H1 (cell line): ENCODE measurements at regions not wholly inside any gene's neighbourhood (a gene's known extent, or its start where the extent isn't known, plus 50 kb on each side); places are given as distances from the start of the nearest gene placed in this dataset.
A peak's percentile ranks its signal among the peaks of the same experiment; 100 is the strongest.

ENCODE experiments used
- CTCF ChIA-PET: fragments of 300-600 bp; sonication (Branson Sonifier 250); formaldehyde crosslinking; loops from one replicate; lab custom pipeline; 2021; ENCODE audit not compliant: partially characterized antibody; lab: Charles Lee
- POLR2A ChIA-PET: fragments of 300-600 bp; sonication (Branson Sonifier 250); formaldehyde crosslinking; loops from one replicate; lab custom pipeline; 2021; ENCODE audit warnings: inconsistent platforms; ENCODE audit not compliant: partially characterized antibody; lab: Charles Lee
- DNase-seq, 2 experiments: peaks; one replicate each; pipeline versions ENCODE4 v3.0.0 to v3.0.0-alpha.2; 2010 to 2022; ENCODE audit warnings: low spot score in 2 of 2, low read depth in 1 of 2, mixed read lengths in 1 of 2
- FAIRE-seq: peaks from 2 replicates; lab custom pipeline; 2011; peaks lifted over from hg19 to GRCh38; lab: Jason Lieb, UNC
- H2AFZ ChIP-seq: 2 replicates; pipeline ENCODE4 v1.8.1; 2012; ENCODE audit warnings: low read length, inconsistent platforms
- H2AK5ac ChIP-seq: 2 replicates; pipeline ENCODE4 v1.6.1; 2013; ENCODE audit warnings: low read depth, low read length
- H2BK120ac ChIP-seq: replicated peaks from 2 replicates; pipeline ENCODE3; 2013; ENCODE audit warnings: low read depth, low read length, inconsistent platforms
- H2BK12ac ChIP-seq: 2 replicates; pipeline ENCODE4 v1.6.1; 2013; ENCODE audit warnings: low read depth, low read length
- H2BK15ac ChIP-seq: 2 replicates; pipeline ENCODE4 v1.6.1; 2013; ENCODE audit warnings: low read length
- H2BK20ac ChIP-seq: 2 replicates; pipeline ENCODE4 v1.6.1; 2013; ENCODE audit warnings: low read length
- H2BK5ac ChIP-seq: 2 replicates; pipeline ENCODE4 v1.6.1; 2013; ENCODE audit warnings: low read depth, low read length
- H3K14ac ChIP-seq: 2 replicates; pipeline ENCODE4 v1.6.1; 2013; ENCODE audit warnings: inconsistent platforms; ENCODE audit not compliant: insufficient read length
- H3K18ac ChIP-seq: 2 replicates; pipeline ENCODE4 v1.6.1; 2013; ENCODE audit warnings: low read length; ENCODE audit errors: extremely low read depth
- H3K23ac ChIP-seq: 2 replicates; pipeline ENCODE4 v1.6.1; 2013; ENCODE audit warnings: inconsistent platforms; ENCODE audit not compliant: insufficient read length
- H3K23me2 ChIP-seq: 2 replicates; pipeline ENCODE4 v1.6.1; 2013; ENCODE audit warnings: low read depth, low read length
- H3K27ac ChIP-seq: 2 replicates; pipeline ENCODE4 v1.6.1; 2011; ENCODE audit warnings: low read depth, low read length, inconsistent platforms
- H3K27me3 ChIP-seq, 4 experiments: replicated peaks in 1 of 4; 1 replicate in 1 of 4; 2 replicates in 3 of 4; pipeline versions ENCODE4 v1.6.1 to v1.8.1; 2011 to 2013; ENCODE audit warnings: low read length in 3 of 4, mild to moderate bottlenecking in 3 of 4, inconsistent platforms in 2 of 4, mixed read lengths in 2 of 4, moderate library complexity in 1 of 4; ENCODE audit not compliant: control insufficient read depth in 3 of 4, insufficient read depth in 3 of 4; ENCODE audit errors: extremely low read depth in 1 of 4
- H3K36me3 ChIP-seq, 4 experiments: 2 replicates each; pipeline versions ENCODE4 v1.6.1 to v1.8.1; 2011 to 2013; ENCODE audit warnings: mild to moderate bottlenecking in 4 of 4, low read length in 3 of 4, moderate library complexity in 2 of 4, control low read depth in 1 of 4, inconsistent platforms in 1 of 4; ENCODE audit not compliant: insufficient read depth in 4 of 4, control insufficient read depth in 2 of 4
- H3K4ac ChIP-seq: replicated peaks from 2 replicates; pipeline ENCODE3; 2013; ENCODE audit warnings: low read length, low read depth, mixed read lengths, inconsistent platforms; ENCODE audit not compliant: insufficient read length
- H3K4me1 ChIP-seq, 4 experiments: replicated peaks in 1 of 4; 1 replicate in 1 of 4; 2 replicates in 3 of 4; pipeline versions ENCODE4 v1.6.1 to v1.8.1; 2011 to 2013; ENCODE audit warnings: low read length in 3 of 4, inconsistent platforms in 2 of 4, mixed read lengths in 1 of 4; ENCODE audit not compliant: insufficient read depth in 4 of 4, control insufficient read depth in 3 of 4
- H3K4me2 ChIP-seq, 2 experiments: 2 replicates each; pipeline versions ENCODE4 v1.6.1 to v1.8.1; 2011 to 2013; ENCODE audit warnings: low read depth in 2 of 2, low read length in 2 of 2, control low read depth in 1 of 2, inconsistent platforms in 1 of 2, mild to moderate bottlenecking in 1 of 2; ENCODE audit not compliant: insufficient read depth in 1 of 2
- H3K4me3 ChIP-seq, 4 experiments: fragments of 200-600, 300-600 bp in 1 of 4; sonication (generic), shearing (Covaris generic), sonication (Bioruptor Twin) in 1 of 4; 2 replicates each; pipeline versions ENCODE4 v1.5.1 to v1.8.1; 2011 to 2016; ENCODE audit warnings: low read length in 4 of 4, low read depth in 3 of 4, control low read depth in 2 of 4, inconsistent platforms in 2 of 4, mild to moderate bottlenecking in 2 of 4, mixed read lengths in 1 of 4, moderate library complexity in 1 of 4; ENCODE audit not compliant: insufficient read depth in 2 of 4; ENCODE audit errors: extremely low read depth in 1 of 4
- H3K56ac ChIP-seq: replicated peaks from 2 replicates; pipeline ENCODE3; 2013; ENCODE audit warnings: low read depth, mild to moderate bottlenecking, mixed read lengths, low read length, inconsistent platforms; ENCODE audit not compliant: insufficient read length
- H3K79me1 ChIP-seq: 2 replicates; pipeline ENCODE4 v1.6.1; 2013; ENCODE audit warnings: low read depth, low read length, control low read depth
- H3K79me2 ChIP-seq, 2 experiments: 2 replicates each; pipeline versions ENCODE4 v1.6.1 to v1.8.1; 2012 to 2013; ENCODE audit warnings: low read length in 2 of 2, mild to moderate bottlenecking in 2 of 2, inconsistent platforms in 1 of 2; ENCODE audit not compliant: insufficient read depth in 2 of 2, control insufficient read depth in 1 of 2
- H3K9ac ChIP-seq, 4 experiments: replicated peaks in 1 of 4; 1 replicate in 1 of 4; 2 replicates in 3 of 4; pipeline versions ENCODE4 v1.6.1 to v1.8.1; 2011 to 2013; ENCODE audit warnings: low read depth in 3 of 4, low read length in 3 of 4, control low read depth in 2 of 4, mild to moderate bottlenecking in 2 of 4, moderate library complexity in 2 of 4, inconsistent platforms in 1 of 4; ENCODE audit errors: extremely low read depth in 1 of 4
- H3K9me3 ChIP-seq, 2 experiments: 2 replicates each; pipeline versions ENCODE4 v1.6.1 to v1.8.1; 2012 to 2013; ENCODE audit warnings: mild to moderate bottlenecking in 2 of 2, moderate library complexity in 2 of 2, control low read depth in 1 of 2, inconsistent platforms in 1 of 2, low read depth in 1 of 2, low read length in 1 of 2, mixed read lengths in 1 of 2; ENCODE audit not compliant: insufficient read depth in 2 of 2
- H4K20me1 ChIP-seq, 2 experiments: replicated peaks in 1 of 2; 2 replicates each; pipeline versions ENCODE3 to v1.8.1; 2011 to 2013; ENCODE audit warnings: inconsistent platforms in 2 of 2, low read length in 2 of 2, mild to moderate bottlenecking in 1 of 2; ENCODE audit not compliant: insufficient read depth in 2 of 2, control insufficient read depth in 1 of 2
- H4K5ac ChIP-seq: 2 replicates; pipeline ENCODE4 v1.6.1; 2013; ENCODE audit warnings: low read length, low read depth, mixed read lengths, inconsistent platforms; ENCODE audit not compliant: insufficient read length
- H4K8ac ChIP-seq: 2 replicates; pipeline ENCODE4 v1.8.0; 2013; ENCODE audit warnings: mild to moderate bottlenecking, moderate library complexity, low read length, inconsistent platforms; ENCODE audit not compliant: insufficient read depth; ENCODE audit errors: extremely low read depth
- H4K91ac ChIP-seq: replicated peaks from 2 replicates; pipeline ENCODE3; 2013; ENCODE audit warnings: low read length, mixed read lengths, inconsistent platforms; ENCODE audit not compliant: insufficient read length
- ASH2L ChIP-seq: fragments of 200-600, 300-600 bp; sonication (generic); IDR thresholded peaks from one replicate; pipeline ENCODE4 v1.7.1; 2017; ENCODE audit warnings: low read length
- CHD1 ChIP-seq: IDR thresholded peaks from 2 replicates; pipeline ENCODE4 v1.6.1; 2012; ENCODE audit warnings: low read depth, low read length, improper control_type of control experiment
- CREB1 ChIP-seq: IDR thresholded peaks from 2 replicates; pipeline ENCODE4 v1.6.1; 2012; ENCODE audit warnings: inconsistent platforms
- CTCF ChIP-seq, 3 experiments: IDR thresholded peaks; 1 replicate in 2 of 3; 2 replicates in 1 of 3; pipeline versions ENCODE4 v1.5.1 to v1.6.1; 2011; ENCODE audit warnings: low read length in 3 of 3, mild to moderate bottlenecking in 3 of 3, inconsistent platforms in 2 of 3, low read depth in 1 of 3, moderate library complexity in 1 of 3; ENCODE audit not compliant: insufficient read depth in 1 of 3; ENCODE audit errors: control extremely low read depth in 1 of 3
- KDM5A ChIP-seq: fragments of 200-600 bp; IDR thresholded peaks from 2 replicates; pipeline ENCODE4 v1.7.1; 2012; ENCODE audit warnings: mild to moderate bottlenecking, low read length, inconsistent platforms, mixed read lengths
- PHF8 ChIP-seq: fragments of 200-600 bp; sonication (generic); conservative IDR thresholded peaks from 2 replicates; pipeline ENCODE4 v1.7.1; 2012; ENCODE audit warnings: low read depth, mild to moderate bottlenecking, inconsistent platforms, low read length, moderate library complexity
- POLR2AphosphoS5 ChIP-seq: IDR thresholded peaks from 2 replicates; pipeline ENCODE4 v1.6.1; 2011; ENCODE audit warnings: low read depth, low read length
- RXRA ChIP-seq: IDR thresholded peaks from 2 replicates; pipeline ENCODE4 v1.6.1; 2011; ENCODE audit warnings: low read depth, mild to moderate bottlenecking, low read length, moderate library complexity; ENCODE audit not compliant: insufficient read depth
- SP2 ChIP-seq: IDR thresholded peaks from 2 replicates; pipeline ENCODE4 v1.6.1; 2012; ENCODE audit warnings: mild to moderate bottlenecking, low read length, inconsistent platforms
- WGBS, 2 experiments: shearing (Covaris generic) in 1 of 2; methylation state at CpG; one replicate each; pipeline versions ENCODE4 v1.1.6 to v1.1.7; 2013 to 2015; ENCODE audit warnings: low lambda C conversion rate in 2 of 2, mixed read lengths in 2 of 2, inconsistent platforms in 1 of 2, low coverage in 1 of 2, missing lambda C conversion rate in 1 of 2; ENCODE audit not compliant: insufficient replicate concordance in 2 of 2, insufficient coverage in 1 of 2, insufficient read length in 1 of 2; ENCODE audit errors: extremely low coverage in 1 of 2, missing lambda C conversion rate in 1 of 2; 5-methylcytosine and 5-hydroxymethylcytosine counted together

DNA sequence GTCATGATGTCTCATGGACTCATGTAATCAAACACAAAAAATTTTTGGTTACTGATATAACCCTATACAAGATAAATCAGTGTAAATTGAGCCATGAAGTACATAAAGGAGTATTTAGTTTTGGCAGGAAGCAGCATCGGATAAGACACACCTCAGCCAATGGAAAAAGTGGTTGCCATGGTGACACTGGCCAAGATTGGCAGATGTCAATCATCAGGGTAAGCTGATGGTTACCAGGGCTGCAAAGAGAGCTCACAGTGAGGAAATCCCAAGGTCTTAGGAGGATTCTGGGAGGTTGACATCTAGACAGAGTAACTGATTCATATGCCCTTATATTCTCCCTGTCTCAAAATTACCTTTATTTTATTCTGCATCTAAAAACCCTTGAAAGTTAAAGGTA, 203.8 kb upstream of the PCSK2 start:
- H2AFZ ChIP-seq, result no peak overlapping the region
- H2BK5ac ChIP-seq, result no peak overlapping the region
- DNase-seq, result no peak
- H3K79me2 ChIP-seq, result no peaks in the 10 kb centered on the region
- H4K5ac ChIP-seq, result no peak overlapping the region
- H3K4ac ChIP-seq, result no peak overlapping the region
- H2BK15ac ChIP-seq, result no peak overlapping the region
- no peak overlapping the region for H4K8ac ChIP-seq
- H3K4me3 ChIP-seq, result no peak overlapping the region
- no peak overlapping the region for H3K14ac ChIP-seq
- H3K23ac ChIP-seq, result no peak overlapping the region
- peaks cover 1 to 19% (median 13%) of the 10 kb centered on the region in 4 experiments; a peak in 4 of 7 replicates for H3K4me1 ChIP-seq
- H3K4me2 ChIP-seq, result peak overlapping the region in 1 of 2 experiments; percentile 40; a peak in 1 of 4 replicates
- H2AK5ac ChIP-seq, result no peak overlapping the region
- POLR2A ChIA-PET, result no interaction called here
- no peak overlapping the region for H2BK20ac ChIP-seq
- no peak overlapping the region for H3K27ac ChIP-seq
- no peak for FAIRE-seq
- H3K79me1 ChIP-seq, result no peaks in the 10 kb centered on the region
- no peak overlapping the region; a peak in 1 of 7 replicates for H3K9ac ChIP-seq
- TF ChIP-seq POLR2AphosphoS5, result no peak
- TF ChIP-seq PHF8, result no peak
- no peak for TF ChIP-seq KDM5A
- TF ChIP-seq CHD1, result no peak
- TF ChIP-seq RXRA, result no peak
- TF ChIP-seq CREB1, result no peak
- TF ChIP-seq SP2, result no peak
- no peak for TF ChIP-seq ASH2L
- no peak for TF ChIP-seq CTCF (IDR thresholded peaks at IDR 0.05; ENCODE audit: control extremely low read depth in 1 of 3, insufficient read depth in 1 of 3, low read depth in 1 of 3, low read length in 3 of 3)
- TF ChIP-seq, all 59 proteins: peak for 0
- H3K36me3 ChIP-seq, result no peaks in the 10 kb centered on the region
- H2BK12ac ChIP-seq, result no peak overlapping the region; the same call in 1 of the 2 replicates
- 100% methylated on average over 1 of the region's 1 CpG; no CpG with 5 or more reads in 1 of the 2 experiments for WGBS, 2 experiments
- no peaks in the 10 kb centered on the region; the same call in 1 of the 2 replicates for H3K23me2 ChIP-seq
- H3K56ac ChIP-seq, result no peak overlapping the region
- H3K18ac ChIP-seq, result no peak overlapping the region
- H3K27me3 ChIP-seq, result no peaks in the 10 kb centered on the region
- H3K9me3 ChIP-seq, result peaks cover 10 to 12% of the 10 kb centered on the region in 2 experiments; a peak in 1 of 4 replicates
- CTCF ChIA-PET, result no interaction called here
- H4K91ac ChIP-seq, result no peak overlapping the region
- H2BK120ac ChIP-seq, result peak overlapping the region; percentile 70
- no peaks in the 10 kb centered on the region for H4K20me1 ChIP-seq
